Upper lobe of left lung (tissue), 4 donors: ENCODE measurements at regions not wholly inside any gene's neighbourhood (a gene's known extent, or its start where the extent isn't known, plus 50 kb on each side); places are given as distances from the start of the nearest gene placed in this dataset.

ENCODE experiments used
- POLR2A ChIP-seq, 4 donors: fragments of 450-650 bp; IDR thresholded peaks; one replicate each; pipeline ENCODE4 v1.5.1; 2016 to 2017; ENCODE audit warnings: antibody characterized with exemption in 4 of 4, mild to moderate bottlenecking in 2 of 4
- POLR2AphosphoS5 ChIP-seq, 2 donors: sonication (generic); formaldehyde crosslinking; IDR thresholded peaks; one replicate each; pipeline ENCODE4 v1.5.1; 2017; ENCODE audit warnings: antibody characterized with exemption in 2 of 2
- TF ChIP-seq, protein P1 (sequence below), 6 experiments: fragments of 450-650 bp in 4 of 6; fragments of 200-600 bp in 2 of 6; sonication (generic) in 2 of 6; IDR thresholded peaks; one replicate each; pipeline ENCODE4 v1.5.1; 2016 to 2019; ENCODE audit warnings: antibody characterized with exemption in 6 of 6

DNA sequence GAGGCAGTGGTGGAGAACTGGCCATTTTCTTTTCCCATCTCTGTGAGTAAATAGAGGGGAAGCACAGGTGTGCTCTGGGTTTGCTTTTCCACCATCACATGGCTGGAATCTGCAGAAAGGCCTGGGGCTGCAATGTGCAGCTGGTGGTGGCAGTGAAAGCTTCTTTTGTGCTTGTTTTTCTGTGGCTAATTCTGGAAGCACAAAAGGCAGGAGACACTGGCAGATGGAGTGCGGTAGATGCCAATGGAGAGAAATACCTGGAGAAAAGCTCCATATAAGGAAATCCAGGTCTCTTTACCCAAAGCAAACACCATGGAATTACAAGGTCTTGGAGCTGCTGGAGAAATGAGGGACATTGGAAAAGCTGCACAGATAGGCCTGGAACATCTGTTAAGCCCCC lies 146.9 kb downstream of the HAPSTR1 start:
- TF ChIP-seq POLR2AphosphoS5 (IDR thresholded peaks at IDR 0.05) (no peak), POLR2A (IDR thresholded peaks at IDR 0.05) (no peak)
- TF ChIP-seq, protein P1, sequence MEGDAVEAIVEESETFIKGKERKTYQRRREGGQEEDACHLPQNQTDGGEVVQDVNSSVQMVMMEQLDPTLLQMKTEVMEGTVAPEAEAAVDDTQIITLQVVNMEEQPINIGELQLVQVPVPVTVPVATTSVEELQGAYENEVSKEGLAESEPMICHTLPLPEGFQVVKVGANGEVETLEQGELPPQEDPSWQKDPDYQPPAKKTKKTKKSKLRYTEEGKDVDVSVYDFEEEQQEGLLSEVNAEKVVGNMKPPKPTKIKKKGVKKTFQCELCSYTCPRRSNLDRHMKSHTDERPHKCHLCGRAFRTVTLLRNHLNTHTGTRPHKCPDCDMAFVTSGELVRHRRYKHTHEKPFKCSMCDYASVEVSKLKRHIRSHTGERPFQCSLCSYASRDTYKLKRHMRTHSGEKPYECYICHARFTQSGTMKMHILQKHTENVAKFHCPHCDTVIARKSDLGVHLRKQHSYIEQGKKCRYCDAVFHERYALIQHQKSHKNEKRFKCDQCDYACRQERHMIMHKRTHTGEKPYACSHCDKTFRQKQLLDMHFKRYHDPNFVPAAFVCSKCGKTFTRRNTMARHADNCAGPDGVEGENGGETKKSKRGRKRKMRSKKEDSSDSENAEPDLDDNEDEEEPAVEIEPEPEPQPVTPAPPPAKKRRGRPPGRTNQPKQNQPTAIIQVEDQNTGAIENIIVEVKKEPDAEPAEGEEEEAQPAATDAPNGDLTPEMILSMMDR (IDR thresholded peaks at IDR 0.05), result no peak
